ENCODE measurements at regions not wholly inside any gene's neighbourhood (a gene's known extent, or its start where the extent isn't known, plus 50 kb on each side); places are given as distances from the start of the nearest gene placed in this dataset.

GRCh38 chr1:228850141-228851100, 115.1 kb downstream of the RHOU start:
- H3K4me1 ChIP-seq (ENCODE audit: insufficient read depth), result peaks cover 42% of the 10 kb centered on the region
- DNase-seq (ENCODE audit: low spot score) (no peak), ATAC-seq (no peak)
- Mint-ChIP-seq H3K4me3 (no peak overlapping the region), H3K4me1 (peaks cover 26% of the 10 kb centered on the region), H3K27ac (no peak overlapping the region), H3K9me3 (peaks cover 25% of the 10 kb centered on the region), H3K36me3 (ENCODE audit: low read depth) (peaks cover 22% of the 10 kb centered on the region; the same call in 2 of the 3 replicates), H3K27me3 (ENCODE audit: insufficient read depth, low read depth, poor library complexity) (no peaks in the 10 kb centered on the region)
- peaks cover 4% of the 10 kb centered on the region; the same call in 1 of the 2 replicates for H3F3A ChIP-seq (replicated peaks; ENCODE audit: low read depth)
- no peak overlapping the region for H3K27ac ChIP-seq (ENCODE audit: low read depth)
- no peaks in the 10 kb centered on the region for H3K27me3 ChIP-seq (ENCODE audit: insufficient read depth)
- no peaks in the 10 kb centered on the region for H4K20me1 ChIP-seq (replicated peaks; ENCODE audit: insufficient read depth)
- no peaks in the 10 kb centered on the region for H3K36me3 ChIP-seq (ENCODE audit: insufficient read depth)
- H2AFZ ChIP-seq, result no peak overlapping the region
- H3K4me2 ChIP-seq, result no peak overlapping the region
- H3K4me3 ChIP-seq, result no peak overlapping the region
- no peak for TF ChIP-seq POLR2AphosphoS5 (IDR thresholded peaks at IDR 0.05; ENCODE audit: low read depth)
- no peaks in the 10 kb centered on the region for H3K79me2 ChIP-seq (replicated peaks; ENCODE audit: insufficient read depth)
- H3K9me2 ChIP-seq (ENCODE audit: insufficient read depth), result no peaks in the 10 kb centered on the region

GRCh38 chr1:228851193-228851592, 115.9 kb downstream of the RHOU start:
- H3K36me3 Mint-ChIP-seq (ENCODE audit: low read depth), result peaks cover 24% of the 10 kb centered on the region; the same call in 2 of the 3 replicates
- H3K4me2 ChIP-seq, result no peak overlapping the region
- H3K27ac ChIP-seq (ENCODE audit: low read depth), result no peak overlapping the region
- no peaks in the 10 kb centered on the region for H3K36me3 ChIP-seq (ENCODE audit: insufficient read depth)
- H3K4me3 ChIP-seq, result no peak overlapping the region
- peaks cover 25% of the 10 kb centered on the region for H3K9me3 Mint-ChIP-seq
- no peaks in the 10 kb centered on the region for H3K27me3 ChIP-seq (ENCODE audit: insufficient read depth)
- H2AFZ ChIP-seq, result no peak overlapping the region
- H3K79me2 ChIP-seq (replicated peaks; ENCODE audit: insufficient read depth), result no peaks in the 10 kb centered on the region
- DNase-seq (ENCODE audit: low spot score) (no peak), ATAC-seq (no peak)
- no peak overlapping the region for H3K4me3 Mint-ChIP-seq
- H3K4me1 Mint-ChIP-seq, result peaks cover 26% of the 10 kb centered on the region
- H3K9me2 ChIP-seq (ENCODE audit: insufficient read depth), result no peaks in the 10 kb centered on the region
- H3K4me1 ChIP-seq (ENCODE audit: insufficient read depth), result peaks cover 42% of the 10 kb centered on the region
- H4K20me1 ChIP-seq (replicated peaks; ENCODE audit: insufficient read depth), result no peaks in the 10 kb centered on the region
- peaks cover 4% of the 10 kb centered on the region; the same call in 1 of the 2 replicates for H3F3A ChIP-seq (replicated peaks; ENCODE audit: low read depth)
- H3K27ac Mint-ChIP-seq, result no peak overlapping the region
- no peaks in the 10 kb centered on the region for H3K27me3 Mint-ChIP-seq (ENCODE audit: insufficient read depth, low read depth, poor library complexity)
- TF ChIP-seq ETS1 (IDR thresholded peaks at IDR 0.05) (no peak), STAT1 (IDR thresholded peaks at IDR 0.05; ENCODE audit: unreplicated experiment) (no peak), POLR2AphosphoS5 (IDR thresholded peaks at IDR 0.05; ENCODE audit: low read depth) (no peak), CREB1 (CRISPR knock-in tag; IDR thresholded peaks at IDR 0.05; ENCODE audit: low read depth) (no peak), NANOG (IDR thresholded peaks at IDR 0.05; ENCODE audit: borderline replicate concordance) (no peak), ZNF331 (CRISPR knock-in tag; IDR thresholded peaks at IDR 0.05; ENCODE audit: low read depth) (no peak), REST (IDR thresholded peaks at IDR 0.05; ENCODE audit: unreplicated experiment) (no peak), JUNB (IDR thresholded peaks at IDR 0.05; ENCODE audit: unreplicated experiment) (no peak), ZNF114 (CRISPR knock-in tag; IDR thresholded peaks at IDR 0.05) (no peak), ZNF462 (CRISPR knock-in tag; IDR thresholded peaks at IDR 0.05) (no peak)

All from GM23338 (cell line).